SK-N-SH treated with all-trans-retinoic acid at 6 μM for 48 hours (cell line): ENCODE measurements at regions not wholly inside any gene's neighbourhood (a gene's known extent, or its start where the extent isn't known, plus 50 kb on each side); places are given as distances from the start of the nearest gene placed in this dataset.

ENCODE experiments used
- ATAC-seq: fragments of 200-7000 bp; cut with Tn5 transposase; 3 replicates; pipeline ENCODE4 v1.9.1; 2020; ENCODE audit warnings: mild to moderate bottlenecking, moderate library complexity
- BACH2 ChIP-seq: fragments of 250-450 bp; sonication (Bioruptor Pico); IDR thresholded peaks from 2 replicates; pipeline ENCODE4 v1.9.0; 2021; ENCODE audit warnings: mild to moderate bottlenecking, borderline replicate concordance
- CSDC2 ChIP-seq: fragments of 250-450 bp; sonication (Bioruptor Pico); IDR thresholded peaks from 2 replicates; pipeline ENCODE4 v1.5.0; 2020; ENCODE audit warnings: mild to moderate bottlenecking, moderate library complexity
- ESRRG ChIP-seq: fragments of 250-450 bp; sonication (Bioruptor Pico); IDR thresholded peaks from 2 replicates; pipeline ENCODE4 v1.6.1; 2021; ENCODE audit warnings: mild to moderate bottlenecking
- ISL1 ChIP-seq: fragments of 250-450 bp; sonication (Bioruptor Pico); IDR thresholded peaks from 2 replicates; pipeline ENCODE4 v2.1.2; 2022; ENCODE audit warnings: mild to moderate bottlenecking, moderate library complexity
- OSR1 ChIP-seq: fragments of 250-450 bp; sonication (Bioruptor Pico); IDR thresholded peaks from 2 replicates; pipeline ENCODE4 v1.8.0; 2022; ENCODE audit warnings: moderate library complexity, mild to moderate bottlenecking, inconsistent platforms
- PPARA ChIP-seq: fragments of 250-450 bp; sonication (Bioruptor Pico); IDR thresholded peaks from 2 replicates; pipeline ENCODE4 v1.5.0; 2020; ENCODE audit warnings: mild to moderate bottlenecking, borderline replicate concordance
- RARB ChIP-seq: fragments of 250-450 bp; sonication (Bioruptor Pico); IDR thresholded peaks from 2 replicates; pipeline ENCODE4 v1.8.0; 2021; ENCODE audit warnings: mild to moderate bottlenecking, moderate library complexity
- SNAI2 ChIP-seq: fragments of 250-450 bp; sonication (Bioruptor Pico); IDR thresholded peaks from 2 replicates; pipeline ENCODE4 v1.5.0; 2020; ENCODE audit warnings: mild to moderate bottlenecking, moderate library complexity
- TCF4 ChIP-seq: fragments of 250-450 bp; sonication (Bioruptor Pico); IDR thresholded peaks from 2 replicates; pipeline ENCODE4 v1.8.0; 2021; ENCODE audit warnings: mild to moderate bottlenecking, moderate library complexity, borderline replicate concordance
- TOX ChIP-seq: fragments of 250-450 bp; sonication (Bioruptor Pico); IDR thresholded peaks from 2 replicates; pipeline ENCODE4 v1.8.0; 2021; ENCODE audit warnings: mild to moderate bottlenecking, moderate library complexity, borderline replicate concordance
- ZC3H10 ChIP-seq: fragments of 250-450 bp; sonication (Bioruptor Pico); IDR thresholded peaks from 2 replicates; pipeline ENCODE4 v1.5.1; 2021; ENCODE audit warnings: mild to moderate bottlenecking, moderate library complexity
- ZFP3 ChIP-seq: fragments of 250-450 bp; sonication (Bioruptor Pico); IDR thresholded peaks from 2 replicates; pipeline ENCODE4 v1.5.0; 2020; ENCODE audit warnings: mild to moderate bottlenecking, moderate library complexity
- ZFP30 ChIP-seq: fragments of 450-650 bp; formaldehyde crosslinking; IDR thresholded peaks from 2 replicates; pipeline ENCODE4 v1.5.0; 2022; ENCODE audit warnings: mild to moderate bottlenecking, moderate library complexity
- ZNF565 ChIP-seq: fragments of 450-650 bp; formaldehyde crosslinking; conservative IDR thresholded peaks from 2 replicates; pipeline ENCODE4 v1.5.0; 2020; ENCODE audit warnings: low read depth, mild to moderate bottlenecking, moderate library complexity
- ZNF70 ChIP-seq: fragments of 450-650 bp; formaldehyde crosslinking; IDR thresholded peaks from 2 replicates; pipeline ENCODE4 v1.5.0; 2020; ENCODE audit warnings: mild to moderate bottlenecking, moderate library complexity
- TF ChIP-seq, protein P1 (sequence below): fragments of 250-450 bp; sonication (Bioruptor Pico); IDR thresholded peaks from 2 replicates; pipeline ENCODE4 v1.8.0; 2021; ENCODE audit warnings: low read depth, mild to moderate bottlenecking, moderate library complexity, borderline replicate concordance
- TF ChIP-seq, protein P2 (sequence below): fragments of 250-450 bp; sonication (Bioruptor Pico); IDR thresholded peaks from 2 replicates; pipeline ENCODE4 v1.5.1; 2021; ENCODE audit warnings: mild to moderate bottlenecking, moderate library complexity
- TF ChIP-seq, protein P3 (sequence below): fragments of 250-450 bp; sonication (Bioruptor Pico); IDR thresholded peaks from 2 replicates; pipeline ENCODE4 v1.5.1; 2020; ENCODE audit warnings: low read depth, mild to moderate bottlenecking, moderate library complexity
- TF ChIP-seq, protein P4 (sequence below): fragments of 250-450 bp; sonication (Bioruptor Pico); IDR thresholded peaks from 2 replicates; pipeline ENCODE4 v1.8.0; 2020; ENCODE audit warnings: mild to moderate bottlenecking, moderate library complexity, borderline replicate concordance
- TF ChIP-seq, protein P5 (sequence below): fragments of 250-450 bp; sonication (Bioruptor Pico); IDR thresholded peaks from 2 replicates; pipeline ENCODE4 v1.5.0; 2020; ENCODE audit warnings: mild to moderate bottlenecking, moderate library complexity

DNA sequence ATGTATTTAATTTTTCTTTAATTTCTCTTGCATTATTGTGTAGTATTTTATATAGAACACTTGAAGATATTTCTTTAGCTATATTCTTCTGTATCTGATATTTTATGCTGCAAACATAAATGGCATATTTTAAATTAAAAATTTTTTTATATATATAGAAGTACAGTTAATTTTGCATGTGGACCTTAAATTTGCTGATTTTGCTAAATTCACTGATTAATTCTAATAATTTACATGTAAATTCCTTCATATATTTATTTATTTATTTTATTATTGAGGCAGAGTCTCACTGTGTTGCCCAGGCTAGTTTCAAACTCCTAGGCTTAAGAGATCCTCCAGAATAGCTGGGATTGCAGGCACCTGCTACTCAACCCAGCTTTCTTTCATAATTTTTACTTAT, 276.9 kb downstream of the PRR16 start (continued):
- TF ChIP-seq, protein P1, sequence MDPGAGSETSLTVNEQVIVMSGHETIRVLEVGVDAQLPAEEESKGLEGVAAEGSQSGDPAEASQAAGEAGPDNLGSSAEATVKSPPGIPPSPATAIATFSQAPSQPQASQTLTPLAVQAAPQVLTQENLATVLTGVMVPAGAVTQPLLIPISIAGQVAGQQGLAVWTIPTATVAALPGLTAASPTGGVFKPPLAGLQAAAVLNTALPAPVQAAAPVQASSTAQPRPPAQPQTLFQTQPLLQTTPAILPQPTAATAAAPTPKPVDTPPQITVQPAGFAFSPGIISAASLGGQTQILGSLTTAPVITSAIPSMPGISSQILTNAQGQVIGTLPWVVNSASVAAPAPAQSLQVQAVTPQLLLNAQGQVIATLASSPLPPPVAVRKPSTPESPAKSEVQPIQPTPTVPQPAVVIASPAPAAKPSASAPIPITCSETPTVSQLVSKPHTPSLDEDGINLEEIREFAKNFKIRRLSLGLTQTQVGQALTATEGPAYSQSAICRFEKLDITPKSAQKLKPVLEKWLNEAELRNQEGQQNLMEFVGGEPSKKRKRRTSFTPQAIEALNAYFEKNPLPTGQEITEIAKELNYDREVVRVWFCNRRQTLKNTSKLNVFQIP (CRISPR knock-in tag): no peak
- TF ChIP-seq, protein P2, sequence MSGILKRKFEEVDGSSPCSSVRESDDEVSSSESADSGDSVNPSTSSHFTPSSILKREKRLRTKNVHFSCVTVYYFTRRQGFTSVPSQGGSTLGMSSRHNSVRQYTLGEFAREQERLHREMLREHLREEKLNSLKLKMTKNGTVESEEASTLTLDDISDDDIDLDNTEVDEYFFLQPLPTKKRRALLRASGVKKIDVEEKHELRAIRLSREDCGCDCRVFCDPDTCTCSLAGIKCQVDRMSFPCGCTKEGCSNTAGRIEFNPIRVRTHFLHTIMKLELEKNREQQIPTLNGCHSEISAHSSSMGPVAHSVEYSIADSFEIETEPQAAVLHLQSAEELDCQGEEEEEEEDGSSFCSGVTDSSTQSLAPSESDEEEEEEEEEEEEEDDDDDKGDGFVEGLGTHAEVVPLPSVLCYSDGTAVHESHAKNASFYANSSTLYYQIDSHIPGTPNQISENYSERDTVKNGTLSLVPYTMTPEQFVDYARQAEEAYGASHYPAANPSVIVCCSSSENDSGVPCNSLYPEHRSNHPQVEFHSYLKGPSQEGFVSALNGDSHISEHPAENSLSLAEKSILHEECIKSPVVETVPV (CRISPR knock-in tag): no peak

DNA sequence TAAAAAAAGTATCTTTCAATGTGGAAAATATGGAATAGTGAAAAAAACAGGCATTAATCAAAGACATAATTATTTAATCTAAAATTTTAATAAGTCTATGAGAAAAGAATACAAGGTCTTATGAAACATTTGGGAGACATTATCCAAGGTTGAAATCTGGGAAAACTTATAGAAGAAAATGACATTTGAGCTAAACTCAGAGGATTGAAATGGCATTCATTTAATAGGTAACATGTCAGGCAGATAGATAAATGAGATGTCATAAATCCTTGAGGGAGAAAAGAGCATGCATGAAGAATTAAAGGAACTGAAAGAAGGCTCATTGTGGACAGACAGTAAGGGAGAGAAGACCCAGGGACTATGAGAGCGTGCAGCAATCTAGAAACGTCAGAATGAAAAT, 284.4 kb downstream of the PRR16 start:
- ATAC-seq: no peak
- TF ChIP-seq ESRRG (CRISPR knock-in tag) (no peak), ISL1 (no peak), TCF4 (CRISPR knock-in tag) (no peak), OSR1 (CRISPR knock-in tag) (no peak), RARB (CRISPR knock-in tag) (no peak), TOX (CRISPR knock-in tag) (no peak), ZFP3 (CRISPR knock-in tag) (no peak), ZNF565 (no peak), PPARA (CRISPR knock-in tag) (no peak), ZNF70 (CRISPR knock-in tag) (no peak), CSDC2 (CRISPR knock-in tag) (no peak), ZC3H10 (CRISPR knock-in tag) (no peak), BACH2 (no peak), ZFP30 (CRISPR knock-in tag) (no peak)
- TF ChIP-seq, protein P3, sequence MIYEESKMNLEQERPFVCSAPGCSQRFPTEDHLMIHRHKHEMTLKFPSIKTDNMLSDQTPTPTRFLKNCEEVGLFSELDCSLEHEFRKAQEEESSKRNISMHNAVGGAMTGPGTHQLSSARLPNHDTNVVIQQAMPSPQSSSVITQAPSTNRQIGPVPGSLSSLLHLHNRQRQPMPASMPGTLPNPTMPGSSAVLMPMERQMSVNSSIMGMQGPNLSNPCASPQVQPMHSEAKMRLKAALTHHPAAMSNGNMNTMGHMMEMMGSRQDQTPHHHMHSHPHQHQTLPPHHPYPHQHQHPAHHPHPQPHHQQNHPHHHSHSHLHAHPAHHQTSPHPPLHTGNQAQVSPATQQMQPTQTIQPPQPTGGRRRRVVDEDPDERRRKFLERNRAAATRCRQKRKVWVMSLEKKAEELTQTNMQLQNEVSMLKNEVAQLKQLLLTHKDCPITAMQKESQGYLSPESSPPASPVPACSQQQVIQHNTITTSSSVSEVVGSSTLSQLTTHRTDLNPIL (CRISPR knock-in tag): no peak

DNA sequence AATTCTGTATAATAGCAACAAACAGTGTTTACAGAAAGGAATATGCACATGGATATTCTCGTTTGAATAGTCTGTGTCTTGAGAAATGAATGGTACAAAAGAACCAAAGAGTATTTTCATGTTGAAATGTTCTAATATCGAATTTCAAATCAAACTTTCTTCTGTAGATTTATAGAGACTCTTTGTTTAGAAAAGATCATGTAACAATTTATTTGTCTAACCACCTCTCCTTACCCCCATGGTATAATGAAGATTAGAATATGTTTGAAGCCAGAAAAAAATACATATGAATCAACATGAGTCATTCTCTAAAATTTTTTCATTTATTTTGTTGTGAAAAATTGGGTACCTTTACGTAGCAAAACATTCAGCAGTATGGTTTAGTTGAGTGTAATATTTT, 285.6 kb downstream of the PRR16 start:
- TF ChIP-seq ZNF565: no peak
- TF ChIP-seq, protein P1 (CRISPR knock-in tag): no peak
- TF ChIP-seq ZFP3 (CRISPR knock-in tag): no peak
- TF ChIP-seq, protein P2 (CRISPR knock-in tag): no peak
- no peak for TF ChIP-seq ZFP30 (CRISPR knock-in tag)
- TF ChIP-seq SNAI2 (CRISPR knock-in tag): no peak
- TF ChIP-seq, protein P4, sequence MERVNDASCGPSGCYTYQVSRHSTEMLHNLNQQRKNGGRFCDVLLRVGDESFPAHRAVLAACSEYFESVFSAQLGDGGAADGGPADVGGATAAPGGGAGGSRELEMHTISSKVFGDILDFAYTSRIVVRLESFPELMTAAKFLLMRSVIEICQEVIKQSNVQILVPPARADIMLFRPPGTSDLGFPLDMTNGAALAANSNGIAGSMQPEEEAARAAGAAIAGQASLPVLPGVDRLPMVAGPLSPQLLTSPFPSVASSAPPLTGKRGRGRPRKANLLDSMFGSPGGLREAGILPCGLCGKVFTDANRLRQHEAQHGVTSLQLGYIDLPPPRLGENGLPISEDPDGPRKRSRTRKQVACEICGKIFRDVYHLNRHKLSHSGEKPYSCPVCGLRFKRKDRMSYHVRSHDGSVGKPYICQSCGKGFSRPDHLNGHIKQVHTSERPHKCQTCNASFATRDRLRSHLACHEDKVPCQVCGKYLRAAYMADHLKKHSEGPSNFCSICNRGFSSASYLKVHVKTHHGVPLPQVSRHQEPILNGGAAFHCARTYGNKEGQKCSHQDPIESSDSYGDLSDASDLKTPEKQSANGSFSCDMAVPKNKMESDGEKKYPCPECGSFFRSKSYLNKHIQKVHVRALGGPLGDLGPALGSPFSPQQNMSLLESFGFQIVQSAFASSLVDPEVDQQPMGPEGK: no peak
- TF ChIP-seq, protein P5, sequence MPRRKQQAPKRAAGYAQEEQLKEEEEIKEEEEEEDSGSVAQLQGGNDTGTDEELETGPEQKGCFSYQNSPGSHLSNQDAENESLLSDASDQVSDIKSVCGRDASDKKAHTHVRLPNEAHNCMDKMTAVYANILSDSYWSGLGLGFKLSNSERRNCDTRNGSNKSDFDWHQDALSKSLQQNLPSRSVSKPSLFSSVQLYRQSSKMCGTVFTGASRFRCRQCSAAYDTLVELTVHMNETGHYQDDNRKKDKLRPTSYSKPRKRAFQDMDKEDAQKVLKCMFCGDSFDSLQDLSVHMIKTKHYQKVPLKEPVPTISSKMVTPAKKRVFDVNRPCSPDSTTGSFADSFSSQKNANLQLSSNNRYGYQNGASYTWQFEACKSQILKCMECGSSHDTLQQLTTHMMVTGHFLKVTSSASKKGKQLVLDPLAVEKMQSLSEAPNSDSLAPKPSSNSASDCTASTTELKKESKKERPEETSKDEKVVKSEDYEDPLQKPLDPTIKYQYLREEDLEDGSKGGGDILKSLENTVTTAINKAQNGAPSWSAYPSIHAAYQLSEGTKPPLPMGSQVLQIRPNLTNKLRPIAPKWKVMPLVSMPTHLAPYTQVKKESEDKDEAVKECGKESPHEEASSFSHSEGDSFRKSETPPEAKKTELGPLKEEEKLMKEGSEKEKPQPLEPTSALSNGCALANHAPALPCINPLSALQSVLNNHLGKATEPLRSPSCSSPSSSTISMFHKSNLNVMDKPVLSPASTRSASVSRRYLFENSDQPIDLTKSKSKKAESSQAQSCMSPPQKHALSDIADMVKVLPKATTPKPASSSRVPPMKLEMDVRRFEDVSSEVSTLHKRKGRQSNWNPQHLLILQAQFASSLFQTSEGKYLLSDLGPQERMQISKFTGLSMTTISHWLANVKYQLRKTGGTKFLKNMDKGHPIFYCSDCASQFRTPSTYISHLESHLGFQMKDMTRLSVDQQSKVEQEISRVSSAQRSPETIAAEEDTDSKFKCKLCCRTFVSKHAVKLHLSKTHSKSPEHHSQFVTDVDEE: no peak
- no peak for TF ChIP-seq OSR1 (CRISPR knock-in tag)
- no peak for TF ChIP-seq ZC3H10 (CRISPR knock-in tag)
- no peak for TF ChIP-seq CSDC2 (CRISPR knock-in tag)
- TF ChIP-seq PPARA (CRISPR knock-in tag): no peak
- TF ChIP-seq TOX (CRISPR knock-in tag): no peak
- TF ChIP-seq ISL1: no peak
- no peak for ATAC-seq
